Body of pancreas (tissue), 4 donors: ENCODE measurements at regions not wholly inside any gene's neighbourhood (a gene's known extent, or its start where the extent isn't known, plus 50 kb on each side); places are given as distances from the start of the nearest gene placed in this dataset.

Source experiments
- ATAC-seq: fragments of 150-250 bp; one replicate; pipeline ENCODE4 v1.9.1; 2016
- DNase-seq, 4 donors: peaks; one replicate each; pipeline ENCODE4 v3.0.0-alpha.2; 2019
- H3K27ac ChIP-seq, 4 donors: fragments of 200-600 bp; sonication (generic); 1 replicate in 3 of 4; 2 replicates in 1 of 4; pipeline versions ENCODE4 v1.5.1 to v1.6.1; 2016 to 2019; ENCODE audit warnings: mild to moderate bottlenecking in 1 of 4, mixed read lengths in 1 of 4, moderate library complexity in 1 of 4
- H3K27me3 ChIP-seq, 2 donors: fragments of 200-600 bp; sonication (generic); one replicate each; pipeline ENCODE4 v1.6.0; 2016; ENCODE audit warnings: mild to moderate bottlenecking in 1 of 2
- H3K36me3 ChIP-seq, 2 donors: fragments of 200-600 bp; sonication (generic); replicated peaks in 1 of 2; 2 replicates each; pipeline ENCODE4 v1.5.1; 2016; ENCODE audit warnings: low read depth in 2 of 2; ENCODE audit not compliant: insufficient read depth in 1 of 2
- H3K4me1 ChIP-seq: fragments of 200-600 bp; sonication (generic); one replicate; pipeline ENCODE4 v1.6.0; 2016
- H3K4me3 ChIP-seq, 2 donors: fragments of 200-600 bp; sonication (generic); 1 replicate in 1 of 2; 2 replicates in 1 of 2; pipeline ENCODE4 v1.5.1; 2016 to 2019
- H3K9me3 ChIP-seq, 3 donors: fragments of 200-600 bp; sonication (generic); 1 replicate in 2 of 3; 2 replicates in 1 of 3; pipeline ENCODE4 v1.5.1; 2016
- POLR2A ChIP-seq, 3 donors: fragments of 450-650 bp; IDR thresholded peaks; one replicate each; pipeline ENCODE4 v1.6.1; 2016; ENCODE audit warnings: antibody characterized with exemption in 3 of 3, mild to moderate bottlenecking in 2 of 3
- WGBS, 2 donors: methylation state at CpG; one replicate each; pipeline ENCODE4 v1.1.5; 2017; 5-methylcytosine and 5-hydroxymethylcytosine counted together
- intact Hi-C: fragments of 100-400 bp; cut with DNase I; formaldehyde crosslinking; loops from one replicate; pipeline ENCODE4 v1.15.1; 2023
- TF ChIP-seq, protein P1 (sequence below), 7 experiments: fragments of 450-650 bp in 4 of 7; fragments of 200-600 bp in 3 of 7; sonication (generic) in 3 of 7; IDR thresholded peaks; one replicate each; pipeline ENCODE4 v1.5.1; 2016 to 2019; ENCODE audit warnings: antibody characterized with exemption in 7 of 7

DNA sequence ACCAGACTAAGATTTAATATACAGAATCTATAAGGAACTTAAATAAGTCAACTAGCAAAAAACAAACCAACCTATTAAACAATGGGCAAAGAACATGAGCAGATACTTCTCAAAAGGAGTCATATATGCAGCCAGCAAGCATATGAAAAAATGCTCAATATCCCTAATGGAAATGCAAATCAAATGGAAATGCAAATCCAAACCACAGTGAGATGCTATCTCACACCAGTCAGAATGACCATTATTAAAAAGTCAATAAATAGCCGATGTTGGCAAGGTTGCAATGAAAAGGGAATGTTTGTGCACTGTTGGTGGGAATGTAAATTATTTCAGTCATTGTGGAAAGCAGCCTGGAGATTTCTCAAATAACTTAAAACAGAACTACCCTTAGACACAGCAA, 97.0 kb upstream of the SLC6A14 start:
- no peaks in the 10 kb centered on the region for H3K9me3 ChIP-seq
- 42 to 54% methylated on average over 1 of the region's 1 CpG for WGBS, 2 donors
- H3K36me3 ChIP-seq, result no peaks in the 10 kb centered on the region
- TF ChIP-seq, protein P1, sequence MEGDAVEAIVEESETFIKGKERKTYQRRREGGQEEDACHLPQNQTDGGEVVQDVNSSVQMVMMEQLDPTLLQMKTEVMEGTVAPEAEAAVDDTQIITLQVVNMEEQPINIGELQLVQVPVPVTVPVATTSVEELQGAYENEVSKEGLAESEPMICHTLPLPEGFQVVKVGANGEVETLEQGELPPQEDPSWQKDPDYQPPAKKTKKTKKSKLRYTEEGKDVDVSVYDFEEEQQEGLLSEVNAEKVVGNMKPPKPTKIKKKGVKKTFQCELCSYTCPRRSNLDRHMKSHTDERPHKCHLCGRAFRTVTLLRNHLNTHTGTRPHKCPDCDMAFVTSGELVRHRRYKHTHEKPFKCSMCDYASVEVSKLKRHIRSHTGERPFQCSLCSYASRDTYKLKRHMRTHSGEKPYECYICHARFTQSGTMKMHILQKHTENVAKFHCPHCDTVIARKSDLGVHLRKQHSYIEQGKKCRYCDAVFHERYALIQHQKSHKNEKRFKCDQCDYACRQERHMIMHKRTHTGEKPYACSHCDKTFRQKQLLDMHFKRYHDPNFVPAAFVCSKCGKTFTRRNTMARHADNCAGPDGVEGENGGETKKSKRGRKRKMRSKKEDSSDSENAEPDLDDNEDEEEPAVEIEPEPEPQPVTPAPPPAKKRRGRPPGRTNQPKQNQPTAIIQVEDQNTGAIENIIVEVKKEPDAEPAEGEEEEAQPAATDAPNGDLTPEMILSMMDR (IDR thresholded peaks at IDR 0.05), result no peak
- TF ChIP-seq POLR2A (IDR thresholded peaks at IDR 0.05), result no peak
- intact Hi-C loops, result no loop called here
- H3K27ac ChIP-seq, result no peak overlapping the region
- no peak for DNase-seq
- no peak for ATAC-seq
- no peak overlapping the region for H3K4me3 ChIP-seq
- no peaks in the 10 kb centered on the region for H3K27me3 ChIP-seq
- no peaks in the 10 kb centered on the region for H3K4me1 ChIP-seq

DNA sequence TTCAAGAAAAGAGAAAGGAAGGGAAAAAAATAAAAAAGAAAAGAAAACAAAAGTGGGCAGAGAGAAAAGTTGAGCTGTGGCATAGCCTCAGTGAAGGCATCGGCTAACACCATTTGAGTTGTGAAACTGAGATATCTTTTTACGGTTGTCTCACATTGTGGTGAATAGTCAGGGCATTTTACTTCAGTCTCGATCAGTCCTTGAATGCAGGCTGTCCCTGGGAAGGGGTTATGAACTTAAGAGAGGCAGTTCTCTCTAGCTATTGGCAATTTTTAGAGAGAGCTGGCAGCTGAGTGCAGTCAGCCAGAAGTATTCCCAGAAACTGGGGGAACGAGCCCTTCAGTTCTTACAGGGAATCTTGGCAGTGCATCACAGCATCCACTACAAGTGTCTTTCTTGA, 93.5 kb upstream of the SLC6A14 start:
- no peak for ATAC-seq
- 23 to 36% methylated on average over 4 of the region's 4 CpGs for WGBS, 2 donors
- H3K27ac ChIP-seq, result no peak overlapping the region
- H3K27me3 ChIP-seq, result no peaks in the 10 kb centered on the region
- H3K4me1 ChIP-seq, result no peaks in the 10 kb centered on the region
- H3K9me3 ChIP-seq, result no peaks in the 10 kb centered on the region
- intact Hi-C loops, result no loop called here
- TF ChIP-seq, protein P1 (IDR thresholded peaks at IDR 0.05), result no peak
- TF ChIP-seq POLR2A (IDR thresholded peaks at IDR 0.05), result no peak
- H3K36me3 ChIP-seq, result no peaks in the 10 kb centered on the region
- H3K4me3 ChIP-seq, result no peak overlapping the region
- no peak for DNase-seq

DNA sequence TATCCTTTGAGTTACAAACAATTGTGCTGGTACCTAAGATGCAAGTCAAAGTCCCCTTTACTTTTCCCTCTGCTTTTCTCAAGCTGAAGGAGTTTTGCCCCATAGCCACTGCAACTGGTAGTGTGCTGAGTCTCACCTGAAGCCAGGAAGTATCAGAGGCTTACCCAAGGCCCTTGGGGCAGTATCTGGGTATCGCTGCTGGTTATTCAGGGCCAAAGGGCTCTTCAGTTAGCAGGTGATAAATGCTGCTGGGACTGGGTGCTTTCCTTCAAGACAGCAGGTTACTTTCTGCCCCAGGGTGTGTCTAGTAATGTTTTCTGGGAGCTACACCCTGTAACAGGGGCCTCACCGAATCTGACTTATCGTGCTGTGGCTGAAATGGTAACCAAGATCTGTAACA, 90.4 kb upstream of the SLC6A14 start:
- H3K27ac ChIP-seq, result no peak overlapping the region
- no peaks in the 10 kb centered on the region for H3K9me3 ChIP-seq
- DNase-seq (no peak), ATAC-seq (no peak)
- no peak overlapping the region for H3K4me3 ChIP-seq
- intact Hi-C loops, result no loop called here
- TF ChIP-seq, protein P1 (IDR thresholded peaks at IDR 0.05), result no peak
- no peak for TF ChIP-seq POLR2A (IDR thresholded peaks at IDR 0.05)
- no peaks in the 10 kb centered on the region for H3K36me3 ChIP-seq
- WGBS, 2 donors, result 68 to 92% methylated on average over 2 to 3 of the region's 3 CpGs
- no peaks in the 10 kb centered on the region for H3K4me1 ChIP-seq
- H3K27me3 ChIP-seq, result no peaks in the 10 kb centered on the region

DNA sequence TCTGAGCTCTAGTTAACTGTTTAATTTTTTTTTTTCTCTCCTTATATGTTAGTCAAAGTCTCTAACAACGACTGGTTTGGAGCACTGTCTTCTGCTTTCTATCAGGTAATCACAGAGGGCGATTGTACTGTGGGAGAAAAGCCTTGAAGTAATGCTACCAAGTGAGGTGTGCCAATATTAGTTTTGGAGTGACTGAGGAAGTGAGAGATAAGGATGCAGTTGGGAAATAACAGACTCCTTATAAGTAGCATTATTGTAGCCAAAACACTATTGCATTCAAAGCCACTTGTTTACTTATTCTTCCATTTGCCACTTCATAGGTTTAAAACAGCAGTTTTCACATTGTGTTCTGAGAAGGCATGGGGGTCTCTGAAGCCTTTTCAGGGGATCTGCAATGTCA, 79.1 kb upstream of the SLC6A14 start:
- Histone ChIP-seq H3K36me3 (no peaks in the 10 kb centered on the region), H3K27me3 (peaks cover 0 to 2% of the 10 kb centered on the region in 2 donors), H3K4me3 (no peak overlapping the region), H3K4me1 (no peaks in the 10 kb centered on the region), H3K27ac (no peak overlapping the region), H3K9me3 (no peaks in the 10 kb centered on the region)
- WGBS, 2 donors, result 16 to 18% methylated on average over 2 of the region's 2 CpGs
- intact Hi-C loops, result no loop called here
- ATAC-seq (no peak), DNase-seq (no peak)
- no peak for TF ChIP-seq POLR2A (IDR thresholded peaks at IDR 0.05)
- TF ChIP-seq, protein P1 (IDR thresholded peaks at IDR 0.05), result no peak

DNA sequence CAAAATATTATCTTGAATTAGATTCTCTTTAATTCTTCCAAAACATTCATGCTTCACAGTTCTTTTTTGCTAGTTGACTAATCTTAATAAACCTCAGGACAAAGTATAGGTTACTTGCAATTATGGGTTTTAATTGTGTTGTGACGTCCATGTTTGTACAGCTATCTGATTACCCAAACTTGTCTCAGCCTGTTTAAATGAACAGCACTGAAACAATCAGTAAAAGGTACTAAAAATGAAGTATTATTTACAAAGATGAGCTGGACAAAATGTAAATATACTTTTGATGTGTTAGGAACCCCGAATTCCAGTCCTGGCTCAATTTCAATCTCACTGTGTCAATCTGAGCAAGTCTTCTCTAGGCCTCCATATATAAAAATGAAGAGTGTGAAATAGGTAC, 57.4 kb upstream of the SLC6A14 start:
- intact Hi-C loops, result no loop called here
- 32 to 70% methylated on average over 2 of the region's 2 CpGs for WGBS, 2 donors

More for the DNA sequence above, 57.4 kb upstream of the SLC6A14 start:
- no peaks in the 10 kb centered on the region for H3K4me1 ChIP-seq
- H3K9me3 ChIP-seq, result no peaks in the 10 kb centered on the region
- no peaks in the 10 kb centered on the region for H3K27me3 ChIP-seq
- H3K4me3 ChIP-seq, result no peak overlapping the region
- H3K27ac ChIP-seq, result no peak overlapping the region
- TF ChIP-seq POLR2A (IDR thresholded peaks at IDR 0.05), result no peak
- TF ChIP-seq, protein P1 (IDR thresholded peaks at IDR 0.05), result no peak
- no peak for DNase-seq
- no peak for ATAC-seq
- no peaks in the 10 kb centered on the region for H3K36me3 ChIP-seq
